GM18520 (cell line): ENCODE measurements at regions not wholly inside any gene's neighbourhood (a gene's known extent, or its start where the extent isn't known, plus 50 kb on each side); places are given as distances from the start of the nearest gene placed in this dataset.
"Not testable (repeated sequence)": the region's sequence is repeated elsewhere in the genome, so short reads cannot be mapped to it uniquely, and the experiment has no call there.

Experiments used
- ATAC-seq: cut with Tn5 transposase; IDR thresholded peaks from one replicate; pipeline ENCODE4 v1.9.1; 2021; ENCODE audit not compliant: unreplicated experiment

GRCh38 chr2:186946896-186947467 lies 98.0 kb upstream of the ZSWIM2 start:
- ATAC-seq = no peak

- no peak for ATAC-seq
Observed at GRCh38 chr2:186941853-186942252, 92.9 kb upstream of the ZSWIM2 start.

GRCh38 chr2:186940463-186940862 lies 91.5 kb upstream of the ZSWIM2 start:
- ATAC-seq = no peak

- ATAC-seq = no peak
Observed at GRCh38 chr2:186934420-186934819, 85.5 kb upstream of the ZSWIM2 start.

- ATAC-seq = no peak
Observed at GRCh38 chr2:186927867-186928191, 78.9 kb upstream of the ZSWIM2 start.

- ATAC-seq = no peak
Observed at GRCh38 chr2:186927185-186927866, 78.4 kb upstream of the ZSWIM2 start.

GRCh38 chr2:186925514-186925913 lies 76.5 kb upstream of the ZSWIM2 start:
- no peak for ATAC-seq

- ATAC-seq = not testable (repeated sequence)
Observed at GRCh38 chr2:186922316-186922715, 73.3 kb upstream of the ZSWIM2 start.

- ATAC-seq = no peak
Observed at GRCh38 chr2:186919296-186919695, 70.3 kb upstream of the ZSWIM2 start.

- no peak for ATAC-seq
Observed at GRCh38 chr2:186918495-186918894, 69.5 kb upstream of the ZSWIM2 start.

GRCh38 chr2:186917866-186918265 lies 68.9 kb upstream of the ZSWIM2 start:
- ATAC-seq = no peak

GRCh38 chr2:186913870-186914269 lies 64.9 kb upstream of the ZSWIM2 start:
- peak; percentile 97 for ATAC-seq

- ATAC-seq = no peak
Observed at GRCh38 chr2:186912979-186913378, 64.0 kb upstream of the ZSWIM2 start.

GRCh38 chr2:186911551-186912085 lies 62.6 kb upstream of the ZSWIM2 start:
- ATAC-seq = no peak

- no peak for ATAC-seq
Observed at GRCh38 chr2:186910996-186911395, 62.0 kb upstream of the ZSWIM2 start.

- ATAC-seq = no peak
Observed at GRCh38 chr2:186909095-186909494, 60.1 kb upstream of the ZSWIM2 start.

GRCh38 chr2:186907897-186908296 lies 58.9 kb upstream of the ZSWIM2 start:
- no peak for ATAC-seq

GRCh38 chr2:186903216-186903615 lies 54.2 kb upstream of the ZSWIM2 start:
- ATAC-seq = no peak
